HG03108 (cell line): ENCODE measurements at regions not wholly inside any gene's neighbourhood (a gene's known extent, or its start where the extent isn't known, plus 50 kb on each side); places are given as distances from the start of the nearest gene placed in this dataset.
"Not testable (repeated sequence)": the region's sequence is repeated elsewhere in the genome, so short reads cannot be mapped to it uniquely, and the experiment has no call there.

ENCODE experiments used
- ATAC-seq: cut with Tn5 transposase; IDR thresholded peaks from one replicate; pipeline ENCODE4 v1.9.1; 2021; ENCODE audit warnings: moderate library complexity; ENCODE audit not compliant: unreplicated experiment

DNA sequence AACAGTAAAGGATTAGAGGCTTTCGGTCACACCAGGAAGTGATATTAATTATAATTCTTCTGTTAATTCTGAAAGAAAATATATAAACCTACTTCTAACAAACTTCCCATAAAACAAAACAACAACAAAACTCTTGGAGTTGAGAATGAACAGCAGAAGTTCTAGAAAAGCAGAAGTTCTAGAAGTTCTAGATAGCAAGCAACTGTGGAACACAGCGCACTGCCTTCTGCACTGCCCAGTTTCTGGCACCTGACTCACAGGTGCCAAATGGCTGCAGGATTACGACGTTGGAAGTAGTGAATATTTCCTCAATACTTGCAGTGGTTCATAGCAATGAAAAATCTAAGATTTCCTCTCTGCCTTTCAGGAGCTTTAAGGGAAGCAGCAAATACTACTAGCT, 132.2 kb downstream of the OR13A1 start:
- no peak for ATAC-seq

DNA sequence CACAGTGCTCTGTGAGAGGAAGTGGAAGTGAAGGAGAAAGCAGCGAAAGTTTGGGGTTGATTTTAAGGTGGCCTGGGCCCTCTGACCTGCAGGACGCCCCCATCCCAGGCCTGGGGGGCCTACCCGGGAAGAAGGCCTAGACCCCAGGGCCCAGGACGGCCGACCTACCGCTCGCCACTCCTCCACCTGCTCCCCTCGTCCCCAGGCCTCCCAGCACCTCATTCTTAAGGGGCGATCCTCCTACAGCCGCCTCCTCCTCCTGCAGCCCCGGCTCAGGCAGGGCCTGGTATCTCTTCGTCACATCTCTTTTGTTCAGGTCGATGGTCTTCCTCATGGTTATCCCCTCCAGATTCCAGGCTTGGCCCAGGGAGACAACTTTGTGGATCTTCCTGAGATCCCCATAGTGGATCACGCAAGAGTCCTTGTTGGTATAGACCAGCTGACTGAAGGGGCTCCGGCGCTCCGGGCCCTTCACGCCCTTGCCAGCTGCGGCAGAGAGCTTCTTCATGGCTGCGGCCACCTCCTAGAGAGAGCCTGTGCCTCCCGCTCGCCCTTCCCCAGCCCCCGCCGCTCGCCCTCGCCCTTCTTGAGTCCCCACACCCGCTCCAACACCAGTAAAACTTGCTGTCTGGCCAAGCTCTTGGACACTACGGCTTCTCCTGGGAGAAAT, 117.5 kb downstream of the OR13A1 start:
- ATAC-seq, result no peak

DNA sequence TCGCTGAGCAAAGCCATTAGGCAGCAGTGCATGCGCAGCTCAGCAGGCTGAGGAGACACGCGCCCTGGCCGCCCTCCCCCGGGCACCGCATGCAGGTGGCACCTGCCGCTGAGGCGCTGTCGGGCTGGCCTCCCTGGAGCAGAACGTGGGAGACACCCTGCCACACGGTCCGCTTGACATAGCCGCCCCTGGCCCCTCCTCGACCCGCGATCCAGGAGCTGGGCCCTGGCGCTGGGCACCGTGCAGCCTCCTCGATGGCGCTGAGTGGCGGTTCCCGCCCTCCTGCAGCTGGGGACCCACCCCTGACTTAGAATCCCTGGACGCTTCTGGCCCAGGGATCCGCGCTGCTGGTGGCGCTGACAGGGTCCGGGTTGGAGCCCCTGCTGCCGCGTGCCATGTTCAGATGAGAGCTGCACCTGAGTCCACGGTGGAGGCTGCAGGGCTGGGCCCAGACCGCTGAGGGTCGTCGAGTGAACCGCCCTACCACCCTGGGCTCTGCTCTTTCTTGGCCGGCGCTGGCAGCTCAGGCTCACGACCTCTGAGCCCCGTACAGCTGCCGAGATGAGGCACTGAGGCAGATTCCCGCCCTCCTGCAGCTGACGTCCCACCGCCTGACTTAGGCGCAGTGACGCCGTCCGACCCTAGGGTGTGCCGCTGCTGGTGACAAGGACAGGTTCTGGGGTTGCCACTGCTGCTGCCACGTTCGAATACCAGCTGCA, 116.8 kb downstream of the OR13A1 start:
- no peak for ATAC-seq

DNA sequence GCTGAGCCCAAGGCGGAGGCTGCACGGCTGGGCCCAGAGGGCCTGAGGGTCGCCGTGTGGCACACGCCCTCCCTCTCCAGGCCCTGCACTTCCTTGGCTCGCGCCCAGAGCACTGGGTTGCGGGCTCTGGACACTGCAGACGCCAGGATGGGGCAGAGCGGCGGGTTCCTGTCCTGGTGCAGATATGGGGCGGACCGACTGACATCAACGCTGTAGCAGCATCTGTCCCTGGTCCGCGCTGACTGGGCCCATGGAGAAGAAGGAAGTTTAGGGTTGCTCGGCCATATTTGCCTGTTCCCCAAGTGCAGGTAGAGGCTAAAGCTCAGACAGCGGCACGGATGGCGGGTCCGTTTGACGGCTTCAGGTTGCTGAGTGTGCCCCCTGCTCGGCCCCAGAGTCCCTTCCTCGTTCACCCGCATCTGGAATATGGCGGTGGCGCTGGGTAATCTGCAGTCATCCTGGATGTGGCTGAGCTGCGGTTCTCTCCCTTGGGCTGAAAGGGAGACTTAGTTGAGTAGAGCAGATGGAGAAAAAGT, 116.1 kb downstream of the OR13A1 start:
- no peak for ATAC-seq

DNA sequence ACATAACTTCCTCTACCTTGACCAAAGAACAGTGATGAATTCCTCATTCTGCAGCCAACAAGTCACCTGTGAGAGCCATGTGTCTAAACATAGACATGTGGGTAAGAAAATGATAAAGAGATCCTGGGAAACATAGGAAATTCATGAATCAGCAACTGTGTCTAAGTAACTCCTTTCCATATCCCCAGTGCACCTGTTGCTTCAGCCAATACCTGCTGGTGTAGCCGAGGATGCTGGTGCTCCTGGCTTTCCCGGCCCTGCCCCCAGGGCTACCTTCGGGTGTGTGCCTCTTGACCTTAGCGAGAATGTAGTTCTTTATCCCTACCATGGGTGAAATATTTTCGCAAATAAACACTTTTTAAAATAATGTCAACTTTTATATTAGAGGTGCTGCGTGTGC, 114.1 kb downstream of the OR13A1 start:
- no peak for ATAC-seq

DNA sequence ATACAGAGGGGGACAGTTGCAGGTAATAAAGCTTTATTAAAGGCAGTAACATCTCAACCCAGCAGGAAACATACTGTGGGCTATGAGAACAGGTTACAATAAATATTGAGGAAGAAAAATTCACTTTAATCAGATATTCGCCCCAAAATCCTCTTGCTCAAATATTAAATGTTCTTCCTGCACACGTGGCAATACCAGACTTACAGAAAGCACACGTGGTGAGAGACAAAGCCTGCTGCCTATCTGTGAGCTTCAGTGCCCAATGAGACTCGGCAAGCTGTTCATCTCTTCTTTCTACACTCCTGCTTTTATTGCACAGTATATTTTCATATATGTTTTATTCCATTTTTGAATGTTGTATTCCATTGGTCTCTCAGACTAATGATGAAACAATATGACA, 113.2 kb downstream of the OR13A1 start:
- no peak for ATAC-seq

DNA sequence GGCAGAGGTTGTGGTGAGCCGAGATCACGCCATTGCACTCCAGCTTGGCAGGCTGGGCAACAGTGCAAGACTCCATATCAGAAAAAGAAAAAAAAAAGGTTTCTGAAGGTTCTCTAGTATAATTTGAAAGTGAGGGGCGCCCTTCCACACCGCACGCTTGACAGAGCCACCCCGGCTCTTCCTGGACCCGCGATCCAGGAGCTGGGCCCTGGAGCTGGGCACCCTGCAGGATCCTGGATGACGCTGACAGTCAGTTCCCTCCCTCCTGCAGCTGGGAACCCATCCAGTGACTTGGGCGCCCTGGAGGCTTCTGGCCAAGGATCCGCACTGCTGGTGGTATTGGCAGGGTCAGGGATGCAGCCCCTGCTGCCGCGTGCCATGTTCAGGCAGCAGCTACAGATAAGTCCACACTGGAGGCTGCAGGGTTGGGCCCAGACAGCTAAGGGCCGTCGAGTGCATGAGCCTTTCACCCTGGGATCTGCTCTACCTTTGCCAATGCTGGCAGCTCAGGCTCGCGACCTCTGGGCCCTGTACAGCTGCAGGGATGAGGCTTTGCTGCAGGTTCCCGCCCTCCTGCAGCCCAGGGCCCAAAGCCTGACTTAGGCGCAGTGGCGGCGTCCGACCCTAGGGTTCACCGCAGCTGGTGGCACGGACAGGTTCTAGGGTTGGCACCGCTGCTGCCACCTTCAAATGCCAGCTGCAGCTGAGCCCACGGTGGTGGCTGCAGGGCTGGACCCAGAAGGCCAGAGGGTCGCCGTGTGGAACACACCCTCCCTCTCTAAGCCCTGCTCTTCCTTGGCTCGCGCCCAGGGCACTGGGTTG, 110.2 kb downstream of the OR13A1 start:
- no peak for ATAC-seq

DNA sequence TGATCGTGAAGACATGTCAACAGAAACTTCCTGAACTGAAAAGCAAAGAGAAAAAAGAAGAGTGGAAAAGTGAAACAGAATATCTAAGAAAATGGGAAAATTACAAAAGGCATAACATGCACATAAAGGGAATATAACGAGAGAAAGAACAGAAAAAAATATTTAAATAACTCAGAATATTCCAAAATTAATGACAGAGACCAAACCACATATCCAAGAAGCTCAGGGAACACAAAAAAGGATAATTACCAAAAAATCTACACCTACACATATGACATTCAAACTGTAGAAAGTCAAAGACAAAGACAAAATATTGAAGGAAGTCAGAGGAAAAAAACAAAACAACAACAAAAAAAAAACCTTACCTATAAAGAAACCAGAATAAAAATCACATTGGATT, 105.5 kb downstream of the OR13A1 start:
- ATAC-seq, result no peak

DNA sequence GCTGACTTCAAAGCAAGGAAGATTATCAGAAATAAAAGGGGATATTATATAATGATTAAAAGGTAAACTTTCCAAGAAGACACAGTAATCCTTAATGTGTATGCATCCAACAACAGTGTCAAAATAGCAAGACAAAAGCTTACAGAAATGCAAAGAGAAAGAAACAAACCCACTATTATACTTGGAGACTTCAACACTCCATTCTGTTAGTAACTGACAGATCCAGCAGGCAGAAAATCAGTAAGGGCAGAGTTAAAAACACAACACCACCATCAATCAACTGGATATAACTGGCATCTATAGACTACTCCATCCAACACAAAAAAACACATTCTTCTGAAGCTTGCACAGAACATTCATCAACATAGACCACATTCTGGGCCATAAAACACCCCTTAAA, 103.8 kb downstream of the OR13A1 start:
- ATAC-seq, result no peak

DNA sequence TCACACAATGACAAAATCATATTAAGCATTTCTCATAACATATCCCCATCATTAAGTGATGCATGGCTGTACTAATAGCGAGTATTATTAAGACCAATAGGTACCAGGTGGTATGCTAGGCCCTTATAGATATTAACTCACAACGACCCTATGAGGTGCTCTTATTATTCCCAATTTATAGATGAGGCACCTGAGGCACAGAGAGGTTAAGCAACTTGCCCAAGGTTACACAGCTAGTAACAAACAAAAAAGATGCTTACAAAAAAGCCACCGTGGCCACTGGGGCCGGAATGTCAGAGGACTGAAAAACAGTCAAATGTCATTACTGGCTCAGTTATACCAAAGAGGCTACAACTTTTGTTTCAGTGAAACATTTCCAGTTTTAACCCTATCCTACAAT, 96.0 kb downstream of the OR13A1 start:
- ATAC-seq, result no peak

DNA sequence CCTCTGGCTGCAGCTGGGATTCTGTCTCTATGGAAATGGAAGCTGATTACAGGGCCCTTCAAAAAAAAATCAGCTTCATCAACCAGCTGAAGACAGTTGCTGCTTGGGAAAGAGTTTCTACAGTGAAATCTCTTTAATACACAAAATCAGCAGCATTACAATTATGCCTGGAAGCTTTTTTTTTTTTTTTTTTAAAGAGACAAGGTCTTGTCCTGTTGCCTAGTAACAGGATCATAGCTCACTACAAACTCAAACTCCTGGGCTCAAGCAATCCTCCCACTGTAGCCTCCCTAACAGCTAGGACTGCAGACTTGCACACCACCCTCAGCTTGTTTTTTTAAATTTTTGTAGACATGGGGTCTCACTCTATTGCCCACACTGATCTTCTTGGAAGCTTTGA, 94.5 kb downstream of the OR13A1 start:
- no peak for ATAC-seq

DNA sequence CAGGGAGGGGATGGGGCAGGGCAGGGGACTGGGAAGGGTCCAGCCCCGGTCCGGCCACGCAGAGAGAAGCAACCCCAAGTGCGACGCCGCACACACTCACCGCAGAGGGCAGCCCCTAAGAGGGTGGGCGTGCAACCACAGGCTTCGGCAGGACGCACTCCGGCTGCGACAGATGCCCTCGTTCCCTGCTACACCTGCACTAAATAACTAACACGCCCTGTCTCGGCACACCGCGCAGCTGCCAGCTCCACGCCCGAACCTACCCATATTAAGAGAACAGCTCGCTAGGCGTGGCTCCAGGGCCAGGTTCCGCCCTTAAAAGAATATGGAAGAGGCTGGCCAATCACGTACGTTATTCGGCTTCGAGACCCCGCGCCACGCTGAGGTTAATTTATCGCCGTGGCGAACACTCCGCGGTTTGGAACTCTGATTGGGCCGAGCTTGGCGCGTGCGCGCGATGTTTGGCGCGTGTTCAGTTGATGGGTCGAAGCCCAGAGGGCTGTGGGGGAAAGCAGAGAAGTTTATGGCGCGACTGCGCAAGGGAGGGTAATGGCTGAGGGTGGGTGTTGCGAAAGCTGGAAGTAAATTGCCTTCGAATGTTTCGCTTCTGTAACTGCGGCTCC, 91.1 kb downstream of the OR13A1 start:
- no peak for ATAC-seq

DNA sequence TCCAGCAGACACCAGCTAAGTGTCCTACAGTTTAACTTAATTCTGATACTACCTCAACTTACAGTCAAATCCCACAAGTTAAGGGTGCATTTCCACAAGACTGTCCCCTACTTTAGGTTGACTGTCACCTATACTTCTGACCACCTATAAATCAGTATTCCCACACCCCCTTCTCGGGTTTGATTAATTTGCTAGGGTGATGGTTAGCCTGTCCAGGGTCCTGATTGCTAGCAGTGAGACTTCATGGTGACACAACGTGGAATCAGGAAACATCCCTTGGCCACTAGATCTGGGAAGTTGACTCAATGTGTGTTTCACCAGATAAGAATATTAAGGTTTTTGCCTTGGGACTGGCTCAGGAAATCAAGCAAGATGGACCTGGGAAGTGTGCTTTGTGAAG, 88.4 kb downstream of the OR13A1 start:
- ATAC-seq, result no peak

DNA sequence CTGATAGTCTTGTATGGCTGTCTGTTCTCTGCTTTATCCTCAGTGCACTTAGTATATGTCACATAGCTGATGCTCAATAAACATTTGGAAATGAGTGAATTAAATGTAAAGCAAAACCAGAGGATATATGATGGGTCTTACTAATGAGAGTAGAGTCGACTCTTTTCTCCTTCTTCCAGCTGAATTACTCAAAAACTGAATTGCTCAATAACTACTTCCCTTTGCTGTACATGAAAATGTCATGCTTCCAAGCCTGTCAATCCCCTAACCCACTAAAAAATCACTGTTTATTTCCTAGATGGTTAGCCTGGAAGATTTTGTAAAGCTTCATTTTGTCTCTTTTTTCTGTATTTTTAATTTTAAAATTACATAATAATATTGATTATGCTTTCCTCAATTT, 88.0 kb downstream of the OR13A1 start:
- ATAC-seq, result no peak

DNA sequence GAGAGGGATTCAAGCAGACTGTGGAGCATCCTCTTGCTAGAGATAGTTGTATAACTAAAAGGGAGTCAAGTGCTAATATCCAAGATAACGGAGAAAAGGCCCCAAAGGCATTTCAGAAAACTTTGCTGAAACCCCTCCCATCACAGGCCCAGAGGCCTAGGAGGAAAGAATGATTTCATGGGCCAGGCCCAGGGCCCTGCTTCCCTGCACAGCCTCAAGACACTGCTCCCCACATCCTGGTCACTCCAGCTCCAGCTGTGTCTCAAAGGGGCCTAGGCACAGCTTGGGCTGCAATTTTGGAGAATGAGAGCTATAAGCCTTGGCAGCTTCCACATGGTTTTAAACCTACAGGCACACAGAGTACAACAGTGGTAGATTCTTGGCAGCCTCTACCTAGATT, 85.6 kb downstream of the OR13A1 start:
- no peak for ATAC-seq

DNA sequence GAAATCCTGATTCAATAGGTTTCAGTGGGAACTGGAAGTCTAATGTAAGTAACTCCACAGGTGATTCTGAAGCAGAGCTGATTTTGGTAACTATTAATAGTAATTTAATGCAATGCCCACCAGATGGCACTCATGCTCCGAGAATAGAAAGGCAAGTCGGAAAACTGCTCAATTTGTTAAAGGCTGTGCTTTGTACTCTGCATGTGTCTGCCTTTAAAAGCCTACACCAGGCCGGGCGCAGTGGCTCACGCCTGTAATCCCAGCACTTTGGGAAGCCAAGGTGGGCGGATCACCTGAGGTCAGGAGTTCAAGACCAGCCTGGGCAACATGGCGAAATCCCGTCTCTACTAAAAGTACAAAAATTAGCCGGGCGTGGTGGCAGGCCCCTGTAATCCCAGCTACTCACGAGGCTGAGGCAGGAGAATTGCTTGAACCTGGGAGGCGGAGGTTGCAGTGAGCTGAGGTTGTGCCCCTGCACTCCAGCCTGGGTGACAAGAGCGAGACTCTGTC, 80.1 kb downstream of the OR13A1 start:
- ATAC-seq, result not testable (repeated sequence)

DNA sequence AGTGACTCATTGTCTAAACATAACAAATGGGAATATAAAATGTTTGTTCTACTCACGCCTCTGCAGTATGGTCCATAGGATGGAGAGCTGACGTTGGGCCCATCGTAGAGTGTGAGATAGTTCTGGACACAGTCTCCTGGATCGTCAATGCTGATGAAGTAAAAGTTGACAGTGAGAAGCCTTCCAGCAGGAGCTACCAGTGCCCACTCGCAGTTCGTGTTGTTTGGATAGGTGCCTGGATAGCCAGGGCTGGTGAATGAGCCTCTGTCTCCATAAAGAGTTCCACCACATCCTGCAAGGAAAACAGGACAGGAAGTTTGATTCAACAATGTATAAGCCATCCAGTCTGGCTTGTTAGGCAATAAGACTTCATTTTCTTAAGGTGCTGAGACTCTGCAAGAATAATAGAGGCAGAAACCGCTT, 79.6 kb downstream of the OR13A1 start:
- ATAC-seq, result no peak

DNA sequence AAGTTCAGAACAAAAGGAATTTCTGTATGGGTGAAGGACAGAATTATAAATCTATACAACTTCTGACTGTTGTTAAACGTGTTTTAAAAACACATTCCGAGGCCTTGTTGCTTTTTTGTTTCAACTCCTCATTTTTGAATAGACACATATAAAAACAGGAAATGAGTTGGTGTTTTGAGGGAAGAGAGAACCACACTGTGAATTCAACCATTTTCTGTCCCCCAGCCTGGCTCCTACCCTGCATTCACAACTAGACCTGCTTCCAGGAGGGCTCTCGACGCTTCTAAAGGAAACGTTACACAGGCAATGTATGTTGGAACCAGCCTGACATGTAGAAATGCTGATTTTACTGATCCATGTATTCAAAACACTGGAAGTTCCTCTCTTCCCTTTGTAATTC, 76.5 kb downstream of the OR13A1 start:
- no peak for ATAC-seq

DNA sequence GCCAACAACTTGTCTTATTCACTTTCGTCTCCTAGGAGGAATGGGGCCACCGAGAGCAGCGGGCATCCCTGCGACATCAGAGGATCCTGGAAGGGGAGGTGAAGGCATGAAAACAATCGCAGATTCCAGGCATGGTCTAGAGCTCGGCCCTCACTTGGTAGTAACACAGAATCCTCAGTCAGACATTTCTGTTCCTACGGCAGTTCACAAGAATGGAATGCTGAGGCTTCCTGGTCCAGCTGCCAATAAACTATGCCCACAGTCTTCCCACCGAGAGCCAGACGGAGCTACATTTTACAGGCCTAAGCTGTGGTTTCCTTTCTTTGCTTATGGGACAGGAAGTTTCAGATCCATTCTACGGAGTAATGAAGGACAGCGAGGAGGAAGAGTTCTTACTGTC, 75.8 kb downstream of the OR13A1 start:
- no peak for ATAC-seq

DNA sequence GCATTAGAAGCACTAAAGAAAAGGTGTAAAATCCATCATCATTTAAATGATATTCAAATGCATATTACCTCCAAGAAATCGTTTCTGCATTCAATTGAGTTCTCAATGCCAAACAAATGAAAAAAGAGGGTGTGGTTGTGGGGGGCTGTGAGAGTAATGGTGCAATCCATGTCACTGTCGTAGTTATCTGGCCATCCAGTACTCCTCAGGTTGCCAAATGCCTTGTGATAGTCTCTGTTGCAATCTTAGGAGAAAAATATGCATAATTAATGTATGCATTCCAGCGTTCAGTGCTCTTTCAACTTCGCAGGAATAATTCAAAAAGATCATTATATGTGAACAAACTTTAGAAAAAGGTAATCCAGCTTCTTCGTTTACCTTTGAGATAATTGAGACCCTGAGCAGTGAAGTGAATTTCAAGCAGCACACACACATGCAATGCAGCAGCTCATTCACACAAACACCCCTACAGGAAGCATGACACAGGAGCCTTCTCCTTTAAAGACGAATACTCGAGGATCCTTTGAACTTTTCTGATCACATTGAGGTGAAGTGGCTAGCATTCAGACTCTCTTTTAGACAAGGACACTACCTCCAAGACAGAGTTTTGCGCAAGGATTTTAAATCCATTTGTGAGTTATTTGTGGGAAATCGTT, 73.4 kb downstream of the OR13A1 start:
- no peak for ATAC-seq

DNA sequence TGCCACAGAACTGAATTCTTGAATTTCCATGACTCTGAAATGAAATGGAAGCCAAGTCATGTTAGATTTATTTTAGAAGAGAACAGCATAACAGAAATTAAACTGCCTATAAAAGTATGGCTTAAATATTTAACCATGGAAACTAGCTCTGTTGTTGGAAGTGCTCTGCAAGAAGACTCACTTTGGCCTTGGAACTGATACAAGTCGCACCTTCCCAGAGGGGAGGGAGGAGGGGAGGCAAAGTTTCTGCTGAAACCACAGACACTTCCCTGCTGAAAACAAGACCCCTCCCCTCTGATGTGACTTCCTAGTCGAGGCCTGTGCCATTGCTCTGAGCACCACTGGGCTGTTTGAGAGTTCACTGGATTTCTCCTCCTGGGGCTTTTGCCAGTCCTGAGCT, 72.1 kb downstream of the OR13A1 start:
- no peak for ATAC-seq
